ENCODE measurements at regions not wholly inside any gene's neighbourhood (a gene's known extent, or its start where the extent isn't known, plus 50 kb on each side); places are given as distances from the start of the nearest gene placed in this dataset.

DNA sequence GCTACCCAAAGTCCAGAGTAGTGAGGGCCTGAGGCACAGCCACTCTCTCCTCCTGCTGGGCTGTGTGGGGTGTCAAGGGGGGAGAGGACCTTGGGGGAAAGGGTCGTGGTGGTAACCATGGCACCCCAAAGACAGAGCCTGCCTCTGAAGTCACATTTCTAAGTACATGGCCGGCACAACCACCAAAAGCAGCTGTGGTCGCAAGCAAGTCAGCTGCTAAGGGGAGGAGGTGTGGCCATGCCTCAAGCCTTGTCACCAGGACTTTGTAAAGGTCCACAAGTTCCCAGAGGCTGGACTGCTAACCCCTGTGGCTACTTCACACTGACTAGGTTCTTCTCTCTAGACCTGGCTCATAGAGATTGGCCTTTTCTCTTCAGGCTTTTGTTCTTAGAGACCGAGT, 310.6 kb downstream of the LMX1A start:
- TF ChIP-seq POLR2A (IDR thresholded peaks at IDR 0.05; ENCODE audit: low read depth, low read length) (no peak), POLR2AphosphoS5 (IDR thresholded peaks at IDR 0.05; ENCODE audit: low read depth, low read length) (no peak)
